ENCODE measurements at regions not wholly inside any gene's neighbourhood (a gene's known extent, or its start where the extent isn't known, plus 50 kb on each side); places are given as distances from the start of the nearest gene placed in this dataset.

DNA sequence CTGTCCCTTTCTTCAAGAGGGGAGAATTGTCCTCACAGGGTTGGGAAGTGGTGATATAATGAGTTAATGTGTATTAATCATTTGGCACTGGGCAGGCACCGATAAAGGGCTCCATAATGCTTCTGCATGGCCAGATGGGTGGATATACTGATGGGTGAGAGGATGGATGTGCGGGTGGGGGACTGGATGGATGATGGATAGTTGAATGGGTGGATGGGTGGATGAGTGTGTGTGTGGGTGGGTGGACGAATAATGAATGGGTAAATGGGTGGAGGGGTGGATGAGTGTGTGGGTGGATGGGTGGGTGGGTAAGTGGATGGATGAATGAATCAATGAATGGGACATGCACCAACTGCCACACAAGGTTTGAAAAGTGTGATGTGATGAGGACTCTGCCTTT, 127.2 kb downstream of the ACKR3 start:
- TF ChIP-seq, protein P1, sequence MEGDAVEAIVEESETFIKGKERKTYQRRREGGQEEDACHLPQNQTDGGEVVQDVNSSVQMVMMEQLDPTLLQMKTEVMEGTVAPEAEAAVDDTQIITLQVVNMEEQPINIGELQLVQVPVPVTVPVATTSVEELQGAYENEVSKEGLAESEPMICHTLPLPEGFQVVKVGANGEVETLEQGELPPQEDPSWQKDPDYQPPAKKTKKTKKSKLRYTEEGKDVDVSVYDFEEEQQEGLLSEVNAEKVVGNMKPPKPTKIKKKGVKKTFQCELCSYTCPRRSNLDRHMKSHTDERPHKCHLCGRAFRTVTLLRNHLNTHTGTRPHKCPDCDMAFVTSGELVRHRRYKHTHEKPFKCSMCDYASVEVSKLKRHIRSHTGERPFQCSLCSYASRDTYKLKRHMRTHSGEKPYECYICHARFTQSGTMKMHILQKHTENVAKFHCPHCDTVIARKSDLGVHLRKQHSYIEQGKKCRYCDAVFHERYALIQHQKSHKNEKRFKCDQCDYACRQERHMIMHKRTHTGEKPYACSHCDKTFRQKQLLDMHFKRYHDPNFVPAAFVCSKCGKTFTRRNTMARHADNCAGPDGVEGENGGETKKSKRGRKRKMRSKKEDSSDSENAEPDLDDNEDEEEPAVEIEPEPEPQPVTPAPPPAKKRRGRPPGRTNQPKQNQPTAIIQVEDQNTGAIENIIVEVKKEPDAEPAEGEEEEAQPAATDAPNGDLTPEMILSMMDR (IDR thresholded peaks at IDR 0.05): no peak
- TF ChIP-seq POLR2AphosphoS5 (IDR thresholded peaks at IDR 0.05): no peak
